WTC11 (cell line): ENCODE measurements at regions not wholly inside any gene's neighbourhood (a gene's known extent, or its start where the extent isn't known, plus 50 kb on each side); places are given as distances from the start of the nearest gene placed in this dataset.

Source experiments
- ATF2 ChIP-seq: sonication (generic); formaldehyde crosslinking; IDR thresholded peaks from 2 replicates; pipeline ENCODE4 v1.8.1; 2022; ENCODE audit warnings: low read depth, missing genetic modification reagents, borderline replicate concordance
- ATF3 ChIP-seq: sonication (generic); formaldehyde crosslinking; conservative IDR thresholded peaks from 2 replicates; pipeline ENCODE4 v1.8.1; 2022; ENCODE audit warnings: mild to moderate bottlenecking, missing genetic modification reagents
- CREM ChIP-seq: sonication (generic); formaldehyde crosslinking; IDR thresholded peaks from 2 replicates; pipeline ENCODE4 v1.8.1; 2022; ENCODE audit warnings: mild to moderate bottlenecking, missing genetic modification reagents, moderate library complexity
- CTCF ChIP-seq: fragments of 200-600 bp; IDR thresholded peaks from 2 replicates; pipeline ENCODE4 v1.8.0; 2022; ENCODE audit warnings: antibody characterized with exemption
- ETV6 ChIP-seq: sonication (generic); formaldehyde crosslinking; IDR thresholded peaks from 2 replicates; pipeline ENCODE4 v1.8.1; 2022; ENCODE audit warnings: mild to moderate bottlenecking, missing genetic modification reagents
- GTF2I ChIP-seq: fragments of 250-450 bp; sonication (Bioruptor Pico); conservative IDR thresholded peaks from 2 replicates; pipeline ENCODE4 v1.4.0; 2021; ENCODE audit warnings: mild to moderate bottlenecking
- HMGXB4 ChIP-seq: sonication (generic); formaldehyde crosslinking; IDR thresholded peaks from 2 replicates; pipeline ENCODE4 v1.8.1; 2023; ENCODE audit warnings: mild to moderate bottlenecking, moderate library complexity, missing genetic modification reagents
- JUN ChIP-seq: sonication (generic); formaldehyde crosslinking; IDR thresholded peaks from 2 replicates; pipeline ENCODE4 v1.8.0; 2023; ENCODE audit warnings: mild to moderate bottlenecking, missing genetic modification reagents
- OVOL2 ChIP-seq: fragments of 250-450 bp; sonication (Bioruptor Pico); IDR thresholded peaks from 2 replicates; pipeline ENCODE4 v1.9.0; 2021; ENCODE audit warnings: mild to moderate bottlenecking, borderline replicate concordance
- SP1 ChIP-seq: sonication (generic); formaldehyde crosslinking; conservative IDR thresholded peaks from 2 replicates; pipeline ENCODE4 v1.8.1; 2022; ENCODE audit warnings: missing genetic modification reagents
- USF1 ChIP-seq: sonication (generic); formaldehyde crosslinking; IDR thresholded peaks from 2 replicates; pipeline ENCODE4 v1.8.0; 2022; ENCODE audit warnings: mild to moderate bottlenecking, missing genetic modification reagents
- ZNF121 ChIP-seq: sonication (generic); formaldehyde crosslinking; IDR thresholded peaks from 2 replicates; pipeline ENCODE4 v1.8.0; 2023; ENCODE audit warnings: missing genetic modification reagents
- ZNF138 ChIP-seq: sonication (generic); formaldehyde crosslinking; conservative IDR thresholded peaks from 2 replicates; pipeline ENCODE4 v1.8.1; 2022; ENCODE audit warnings: mild to moderate bottlenecking, moderate library complexity, missing genetic modification reagents
- ZNF263 ChIP-seq: sonication (generic); formaldehyde crosslinking; IDR thresholded peaks from 2 replicates; pipeline ENCODE4 v1.8.1; 2022; ENCODE audit warnings: low read depth, mild to moderate bottlenecking, moderate library complexity, missing genetic modification reagents

GRCh38 chr3:117096549-117096948, 387.0 kb downstream of the TUSC7 start:
- no peak for TF ChIP-seq ATF2
- no peak for TF ChIP-seq ATF3 (CRISPR knock-in tag)
- no peak for TF ChIP-seq CTCF
- TF ChIP-seq GTF2I = no peak
- no peak for TF ChIP-seq USF1 (CRISPR knock-in tag)
- TF ChIP-seq ETV6 (CRISPR knock-in tag) = no peak
- TF ChIP-seq JUN (CRISPR knock-in tag) = no peak
- TF ChIP-seq ZNF138 (CRISPR knock-in tag) = no peak
- TF ChIP-seq ZNF121 (CRISPR knock-in tag) = no peak
- no peak for TF ChIP-seq HMGXB4
- no peak for TF ChIP-seq ZNF263 (CRISPR knock-in tag)
- no peak for TF ChIP-seq SP1 (CRISPR knock-in tag)
- TF ChIP-seq OVOL2 (CRISPR knock-in tag) = no peak
- TF ChIP-seq CREM (CRISPR knock-in tag) = no peak
